ENCODE measurements at regions not wholly inside any gene's neighbourhood (a gene's known extent, or its start where the extent isn't known, plus 50 kb on each side); places are given as distances from the start of the nearest gene placed in this dataset.

- H3K79me2 ChIP-seq (ENCODE audit: insufficient read depth, low read length): no peaks in the 10 kb centered on the region
- no peak overlapping the region for H3K4me2 ChIP-seq (ENCODE audit: low read depth, low read length, poor library complexity, severe bottlenecking)
- no peaks in the 10 kb centered on the region for H3K27me3 ChIP-seq (ENCODE audit: low read length)
- H3K9me2 ChIP-seq (replicated peaks; ENCODE audit: insufficient read depth, low read length): no peaks in the 10 kb centered on the region
- H3K4me3 ChIP-seq (ENCODE audit: insufficient read depth, low read length, poor library complexity, severe bottlenecking): no peak overlapping the region
- no peaks in the 10 kb centered on the region for H3K9me3 ChIP-seq (ENCODE audit: insufficient read depth, low read length)
- H3F3A ChIP-seq (ENCODE audit: insufficient read depth): no peaks in the 10 kb centered on the region
- H3K27ac ChIP-seq (ENCODE audit: low read depth, low read length): no peak overlapping the region
- no peaks in the 10 kb centered on the region for H3K36me3 ChIP-seq (ENCODE audit: low read length)
- TF ChIP-seq EZH2phosphoT487 (conservative IDR thresholded peaks at IDR 0.05; ENCODE audit: low read length): no peak
- no peak for TF ChIP-seq CTCF (IDR thresholded peaks at IDR 0.05; ENCODE audit: insufficient read depth, low read length, poor library complexity, severe bottlenecking)
- no peaks in the 10 kb centered on the region for H4K20me1 ChIP-seq (ENCODE audit: low read depth, low read length)
- H3K9ac ChIP-seq (ENCODE audit: low read length): no peak overlapping the region
- H2AFZ ChIP-seq (ENCODE audit: low read depth, low read length, severe bottlenecking): no peak overlapping the region
These were observed 299.2 kb upstream of the MAF start for GRCh38 chr16:79899716-79900115.

DNA sequence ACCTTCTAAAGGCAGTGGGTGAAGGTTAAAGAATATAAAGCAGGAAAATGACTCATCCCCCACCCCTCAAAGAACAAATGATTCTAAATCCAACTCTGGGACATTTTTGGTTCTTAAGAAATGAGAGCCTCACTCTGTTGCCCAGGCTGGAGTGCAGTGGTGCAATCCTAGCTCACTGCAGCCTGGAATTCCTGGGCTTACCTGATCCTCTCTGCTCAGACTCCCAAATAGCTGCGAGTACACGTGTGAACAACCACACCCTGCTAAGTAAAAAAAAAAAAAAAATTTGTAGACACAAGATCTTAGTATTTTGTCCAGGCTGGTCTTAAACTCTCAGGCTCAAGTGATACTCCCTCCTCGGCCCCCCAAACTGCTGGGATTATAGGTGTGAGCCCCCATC lies 298.8 kb upstream of the MAF start:
- H3K9me3 ChIP-seq (ENCODE audit: insufficient read depth, low read length): no peaks in the 10 kb centered on the region
- no peak overlapping the region for H3K4me2 ChIP-seq (ENCODE audit: low read depth, low read length, poor library complexity, severe bottlenecking)
- no peak overlapping the region for H3K9ac ChIP-seq (ENCODE audit: low read length)
- no peak overlapping the region for H2AFZ ChIP-seq (ENCODE audit: low read depth, low read length, severe bottlenecking)
- no peaks in the 10 kb centered on the region for H4K20me1 ChIP-seq (ENCODE audit: low read depth, low read length)
- H3K27ac ChIP-seq (ENCODE audit: low read depth, low read length): no peak overlapping the region
- no peak for TF ChIP-seq CTCF (IDR thresholded peaks at IDR 0.05; ENCODE audit: insufficient read depth, low read length, poor library complexity, severe bottlenecking)
- TF ChIP-seq EZH2phosphoT487 (conservative IDR thresholded peaks at IDR 0.05; ENCODE audit: low read length): no peak
- no peaks in the 10 kb centered on the region for H3K9me2 ChIP-seq (replicated peaks; ENCODE audit: insufficient read depth, low read length)
- no peaks in the 10 kb centered on the region for H3F3A ChIP-seq (ENCODE audit: insufficient read depth)
- H3K4me3 ChIP-seq (ENCODE audit: insufficient read depth, low read length, poor library complexity, severe bottlenecking): no peak overlapping the region
- no peaks in the 10 kb centered on the region for H3K36me3 ChIP-seq (ENCODE audit: low read length)
- H3K27me3 ChIP-seq (ENCODE audit: low read length): no peaks in the 10 kb centered on the region
- H3K79me2 ChIP-seq (ENCODE audit: insufficient read depth, low read length): no peaks in the 10 kb centered on the region

GRCh38 chr16:79898703-79899102 lies 298.2 kb upstream of the MAF start:
- H4K20me1 ChIP-seq (ENCODE audit: low read depth, low read length): no peaks in the 10 kb centered on the region
- no peaks in the 10 kb centered on the region for H3K27me3 ChIP-seq (ENCODE audit: low read length)
- no peaks in the 10 kb centered on the region for H3K36me3 ChIP-seq (ENCODE audit: low read length)
- H2AFZ ChIP-seq (ENCODE audit: low read depth, low read length, severe bottlenecking): no peak overlapping the region
- H3F3A ChIP-seq (ENCODE audit: insufficient read depth): no peaks in the 10 kb centered on the region
- no peaks in the 10 kb centered on the region for H3K79me2 ChIP-seq (ENCODE audit: insufficient read depth, low read length)
- no peaks in the 10 kb centered on the region for H3K9me3 ChIP-seq (ENCODE audit: insufficient read depth, low read length)
- H3K4me2 ChIP-seq (ENCODE audit: low read depth, low read length, poor library complexity, severe bottlenecking): no peak overlapping the region
- no peaks in the 10 kb centered on the region for H3K9me2 ChIP-seq (replicated peaks; ENCODE audit: insufficient read depth, low read length)
- no peak overlapping the region for H3K9ac ChIP-seq (ENCODE audit: low read length)
- no peak for TF ChIP-seq EZH2phosphoT487 (conservative IDR thresholded peaks at IDR 0.05; ENCODE audit: low read length)
- TF ChIP-seq CTCF (IDR thresholded peaks at IDR 0.05; ENCODE audit: insufficient read depth, low read length, poor library complexity, severe bottlenecking): no peak
- H3K4me3 ChIP-seq (ENCODE audit: insufficient read depth, low read length, poor library complexity, severe bottlenecking): no peak overlapping the region
- H3K27ac ChIP-seq (ENCODE audit: low read depth, low read length): no peak overlapping the region

All from SU-DHL-6 (cell line).